H9 (cell line): ENCODE measurements at regions not wholly inside any gene's neighbourhood (a gene's known extent, or its start where the extent isn't known, plus 50 kb on each side); places are given as distances from the start of the nearest gene placed in this dataset.

ENCODE experiments used
- DNase-seq: peaks from one replicate; pipeline ENCODE4 v3.0.0-alpha.2; 2017
- H2AFZ ChIP-seq: one replicate; pipeline ENCODE4 v1.6.1; 2013; ENCODE audit warnings: mild to moderate bottlenecking, low read length, control low read depth, moderate library complexity
- H2AK5ac ChIP-seq: 2 replicates; pipeline ENCODE4 v1.6.1; 2013; ENCODE audit warnings: low read length, control low read depth, mixed read lengths; ENCODE audit not compliant: insufficient read length
- H2BK120ac ChIP-seq: one replicate; pipeline ENCODE4 v1.6.1; 2013; ENCODE audit warnings: low read depth, mild to moderate bottlenecking, low read length, control low read depth, inconsistent platforms; ENCODE audit not compliant: poor library complexity, severe bottlenecking
- H2BK12ac ChIP-seq: 2 replicates; pipeline ENCODE4 v1.6.1; 2013; ENCODE audit warnings: low read length, control low read depth, mixed read lengths, low read depth; ENCODE audit not compliant: insufficient read length
- H2BK15ac ChIP-seq: 2 replicates; pipeline ENCODE4 v1.6.1; 2013; ENCODE audit warnings: low read depth, low read length, control low read depth
- H2BK20ac ChIP-seq: one replicate; pipeline ENCODE4 v1.6.1; 2013; ENCODE audit warnings: low read depth, mild to moderate bottlenecking, low read length, control low read depth, inconsistent platforms; ENCODE audit not compliant: poor library complexity, severe bottlenecking
- H2BK5ac ChIP-seq: 2 replicates; pipeline ENCODE4 v1.6.1; 2013; ENCODE audit warnings: low read length, control low read depth, mixed read lengths; ENCODE audit not compliant: insufficient read length
- H3K14ac ChIP-seq: 2 replicates; pipeline ENCODE4 v1.6.1; 2013; ENCODE audit warnings: low read length, control low read depth; ENCODE audit not compliant: insufficient read depth
- H3K18ac ChIP-seq: 2 replicates; pipeline ENCODE4 v1.6.1; 2013; ENCODE audit warnings: low read depth, mild to moderate bottlenecking, mixed read lengths, low read length, control low read depth; ENCODE audit not compliant: insufficient read length
- H3K23ac ChIP-seq: 2 replicates; pipeline ENCODE4 v1.6.1; 2013; ENCODE audit warnings: low read length, control low read depth, mixed read lengths, low read depth; ENCODE audit not compliant: insufficient read length
- H3K23me2 ChIP-seq: 2 replicates; pipeline ENCODE4 v1.6.1; 2013; ENCODE audit warnings: low read depth, mild to moderate bottlenecking, mixed read lengths, low read length, control low read depth; ENCODE audit not compliant: insufficient read length, poor library complexity, severe bottlenecking
- H3K27ac ChIP-seq: 2 replicates; pipeline ENCODE4 v1.5.1; 2013; ENCODE audit warnings: low read length, control low read depth, mixed read lengths, low read depth; ENCODE audit not compliant: insufficient read length
- H3K27me3 ChIP-seq: 2 replicates; pipeline ENCODE4 v1.6.1; 2013; ENCODE audit warnings: low read length, control low read depth, inconsistent platforms; ENCODE audit not compliant: insufficient read depth
- H3K4ac ChIP-seq: 2 replicates; pipeline ENCODE4 v1.6.1; 2013; ENCODE audit warnings: low read depth, mild to moderate bottlenecking, control low read depth, inconsistent platforms, low read length, moderate library complexity
- H3K4me1 ChIP-seq: 2 replicates; pipeline ENCODE4 v1.6.1; 2013; ENCODE audit warnings: low read length, control low read depth, inconsistent platforms; ENCODE audit not compliant: insufficient read depth
- H3K4me2 ChIP-seq: 2 replicates; pipeline ENCODE4 v1.6.1; 2013; ENCODE audit warnings: low read length, control low read depth, mixed read lengths; ENCODE audit not compliant: insufficient read length, insufficient read depth
- H3K56ac ChIP-seq: 2 replicates; pipeline ENCODE4 v1.6.1; 2013; ENCODE audit warnings: low read depth, mild to moderate bottlenecking, mixed read lengths, low read length, control low read depth; ENCODE audit not compliant: insufficient read length
- H3K79me1 ChIP-seq: 2 replicates; pipeline ENCODE4 v1.6.1; 2013; ENCODE audit warnings: low read depth, mild to moderate bottlenecking, moderate library complexity, low read length, control low read depth, inconsistent platforms; ENCODE audit not compliant: insufficient read depth, poor library complexity, severe bottlenecking
- H3K79me2 ChIP-seq: 2 replicates; pipeline ENCODE4 v1.6.1; 2013; ENCODE audit warnings: low read length, control low read depth, inconsistent platforms; ENCODE audit not compliant: insufficient read depth
- H3K9ac ChIP-seq: 2 replicates; pipeline ENCODE4 v1.6.1; 2013; ENCODE audit warnings: low read length, control low read depth, mixed read lengths; ENCODE audit not compliant: insufficient read length; ENCODE audit errors: extremely low read depth
- H3K9me3 ChIP-seq: one replicate; pipeline ENCODE4 v1.6.1; 2013; ENCODE audit warnings: low read depth, low read length, inconsistent platforms; ENCODE audit not compliant: control insufficient read depth
- H3T11ph ChIP-seq: one replicate; pipeline ENCODE4 v1.6.1; 2013; ENCODE audit warnings: mild to moderate bottlenecking, low read length, control low read depth, inconsistent platforms
- H4K20me1 ChIP-seq: one replicate; pipeline ENCODE4 v1.6.1; 2013; ENCODE audit not compliant: control insufficient read depth, insufficient read length, insufficient read depth
- H4K5ac ChIP-seq: 2 replicates; pipeline ENCODE4 v1.6.1; 2013; ENCODE audit warnings: low read depth, mild to moderate bottlenecking, mixed read lengths, low read length, control low read depth; ENCODE audit not compliant: insufficient read length
- H4K8ac ChIP-seq: replicated peaks from 2 replicates; pipeline ENCODE4 v1.6.1; 2013; ENCODE audit warnings: low read length, control low read depth, mixed read lengths, low read depth; ENCODE audit not compliant: insufficient read length
- H4K91ac ChIP-seq: 2 replicates; pipeline ENCODE4 v1.6.1; 2013; ENCODE audit warnings: low read depth, mild to moderate bottlenecking, moderate library complexity, mixed read lengths, low read length, control low read depth; ENCODE audit not compliant: insufficient read length
- H3K27ac Mint-ChIP-seq, 3 experiments: 2 replicates in 2 of 3; 3 replicates in 1 of 3; pipeline ENCODE4 v1.8.0; 2020 to 2021; ENCODE audit warnings: mixed read lengths in 3 of 3, mild to moderate bottlenecking in 1 of 3, moderate library complexity in 1 of 3
- H3K27me3 Mint-ChIP-seq: 2 replicates; pipeline ENCODE4 v1.8.0; 2021; ENCODE audit warnings: low read depth, mild to moderate bottlenecking, moderate library complexity, mixed read lengths
- H3K36me3 Mint-ChIP-seq, 3 experiments: 2 replicates in 2 of 3; 3 replicates in 1 of 3; pipeline ENCODE4 v1.8.0; 2020 to 2021; ENCODE audit warnings: low read depth in 3 of 3, mixed read lengths in 3 of 3; ENCODE audit not compliant: insufficient read depth in 1 of 3
- H3K4me1 Mint-ChIP-seq, 2 experiments: 2 replicates each; pipeline ENCODE4 v1.8.0; 2020; ENCODE audit warnings: mixed read lengths in 2 of 2
- H3K4me3 Mint-ChIP-seq, 2 experiments: 2 replicates in 1 of 2; 3 replicates in 1 of 2; pipeline ENCODE4 v1.8.0; 2020 to 2021; ENCODE audit warnings: mild to moderate bottlenecking in 2 of 2, mixed read lengths in 2 of 2, moderate library complexity in 1 of 2
- H3K9me3 Mint-ChIP-seq, 2 experiments: 2 replicates in 1 of 2; 3 replicates in 1 of 2; pipeline ENCODE4 v1.8.0; 2020; ENCODE audit warnings: mild to moderate bottlenecking in 2 of 2, mixed read lengths in 2 of 2, moderate library complexity in 1 of 2
- WGBS: extraction: QIAGEN DNeasy Blood & Tissue Kit; methylation state at CpG from one replicate; pipeline ENCODE4 v1.1.7; 2013; ENCODE audit warnings: missing lambda C conversion rate, low lambda C conversion rate, mixed read lengths; ENCODE audit not compliant: insufficient read length; ENCODE audit errors: extremely low coverage; 5-methylcytosine and 5-hydroxymethylcytosine counted together
- TF ChIP-seq, protein P1 (sequence below): fragments of 200-600 bp; sonication (generic); conservative IDR thresholded peaks from 3 replicates; pipeline ENCODE4 v1.8.0; 2021; ENCODE audit warnings: antibody characterized with exemption, mild to moderate bottlenecking

DNA sequence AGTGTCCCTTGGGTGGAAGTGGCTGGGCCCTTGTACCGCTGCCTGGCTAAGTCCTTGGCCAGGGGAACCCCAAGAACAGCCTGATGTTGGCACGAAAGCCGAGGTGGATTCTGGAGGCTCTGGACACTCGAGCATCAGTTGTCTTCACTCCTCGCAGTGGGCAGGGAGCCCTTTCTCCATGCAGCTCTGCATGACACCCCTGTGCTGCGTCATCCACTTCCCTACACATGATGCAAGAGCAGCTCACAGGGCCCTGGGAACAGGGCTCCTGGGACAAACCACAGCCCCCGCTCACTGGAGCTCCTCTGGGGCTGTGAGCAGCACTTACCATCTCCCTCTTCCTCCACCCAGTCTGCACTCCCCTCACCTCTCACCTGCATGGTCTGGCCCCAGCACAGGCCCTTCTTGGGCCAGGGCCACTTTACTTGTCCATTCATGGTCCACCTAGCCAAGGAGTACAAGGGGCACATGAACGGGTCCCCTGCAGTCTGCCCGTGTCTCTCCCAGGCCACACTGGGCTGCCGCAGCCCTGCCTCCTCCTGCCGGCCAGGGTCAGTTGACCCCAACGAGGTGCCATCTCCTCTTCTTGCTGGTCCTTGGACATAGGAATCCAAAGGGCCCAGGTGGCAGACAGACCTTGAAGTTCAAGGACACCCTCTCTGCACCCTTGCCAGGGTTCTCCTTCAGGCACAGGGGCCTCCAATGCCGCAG, 66.5 kb downstream of the IGF2 start:
- H3K27ac ChIP-seq, result no peak overlapping the region
- H4K91ac ChIP-seq, result no peak overlapping the region
- H3K4ac ChIP-seq, result no peak overlapping the region
- no peak overlapping the region for H2BK15ac ChIP-seq
- H2BK5ac ChIP-seq, result no peak overlapping the region
- Mint-ChIP-seq H3K4me3 (no peak overlapping the region), H3K27ac (no peak overlapping the region), H3K27me3 (peaks cover 26% of the 10 kb centered on the region), H3K36me3 (no peaks in the 10 kb centered on the region; a peak in 1 of 7 replicates), H3K4me1 (peaks cover 3 to 4% of the 10 kb centered on the region in 2 experiments), H3K9me3 (no peaks in the 10 kb centered on the region; a peak in 2 of 5 replicates)
- no peak overlapping the region for H4K8ac ChIP-seq
- no peak for DNase-seq
- H3K23me2 ChIP-seq, result no peaks in the 10 kb centered on the region
- no peak overlapping the region for H3K14ac ChIP-seq
- no peak overlapping the region for H3K9ac ChIP-seq
- WGBS, result no CpG with 5 or more reads among the region's 13 CpGs
- H2BK20ac ChIP-seq, result no peak overlapping the region
- no peaks in the 10 kb centered on the region for H3K9me3 ChIP-seq
- no peak overlapping the region for H2BK12ac ChIP-seq
- no peak overlapping the region for H2BK120ac ChIP-seq
- no peak overlapping the region for H3T11ph ChIP-seq
- H4K5ac ChIP-seq, result no peak overlapping the region
- H3K18ac ChIP-seq, result no peak overlapping the region
- TF ChIP-seq, protein P1, sequence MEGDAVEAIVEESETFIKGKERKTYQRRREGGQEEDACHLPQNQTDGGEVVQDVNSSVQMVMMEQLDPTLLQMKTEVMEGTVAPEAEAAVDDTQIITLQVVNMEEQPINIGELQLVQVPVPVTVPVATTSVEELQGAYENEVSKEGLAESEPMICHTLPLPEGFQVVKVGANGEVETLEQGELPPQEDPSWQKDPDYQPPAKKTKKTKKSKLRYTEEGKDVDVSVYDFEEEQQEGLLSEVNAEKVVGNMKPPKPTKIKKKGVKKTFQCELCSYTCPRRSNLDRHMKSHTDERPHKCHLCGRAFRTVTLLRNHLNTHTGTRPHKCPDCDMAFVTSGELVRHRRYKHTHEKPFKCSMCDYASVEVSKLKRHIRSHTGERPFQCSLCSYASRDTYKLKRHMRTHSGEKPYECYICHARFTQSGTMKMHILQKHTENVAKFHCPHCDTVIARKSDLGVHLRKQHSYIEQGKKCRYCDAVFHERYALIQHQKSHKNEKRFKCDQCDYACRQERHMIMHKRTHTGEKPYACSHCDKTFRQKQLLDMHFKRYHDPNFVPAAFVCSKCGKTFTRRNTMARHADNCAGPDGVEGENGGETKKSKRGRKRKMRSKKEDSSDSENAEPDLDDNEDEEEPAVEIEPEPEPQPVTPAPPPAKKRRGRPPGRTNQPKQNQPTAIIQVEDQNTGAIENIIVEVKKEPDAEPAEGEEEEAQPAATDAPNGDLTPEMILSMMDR, result no peak
- H3K23ac ChIP-seq, result no peak overlapping the region
- no peaks in the 10 kb centered on the region for H3K79me2 ChIP-seq
- H4K20me1 ChIP-seq, result no peaks in the 10 kb centered on the region
- H3K4me1 ChIP-seq, result no peaks in the 10 kb centered on the region
- no peak overlapping the region for H3K4me2 ChIP-seq
- H2AK5ac ChIP-seq, result no peak overlapping the region
- H3K27me3 ChIP-seq, result no peaks in the 10 kb centered on the region; the same call in 1 of the 2 replicates
- H3K56ac ChIP-seq, result no peak overlapping the region
- H2AFZ ChIP-seq, result no peak overlapping the region
- no peaks in the 10 kb centered on the region for H3K79me1 ChIP-seq
